ENCODE measurements at regions not wholly inside any gene's neighbourhood (a gene's known extent, or its start where the extent isn't known, plus 50 kb on each side); places are given as distances from the start of the nearest gene placed in this dataset.
"Not testable (repeated sequence)": the region's sequence is repeated elsewhere in the genome, so short reads cannot be mapped to it uniquely, and the experiment has no call there.

DNA sequence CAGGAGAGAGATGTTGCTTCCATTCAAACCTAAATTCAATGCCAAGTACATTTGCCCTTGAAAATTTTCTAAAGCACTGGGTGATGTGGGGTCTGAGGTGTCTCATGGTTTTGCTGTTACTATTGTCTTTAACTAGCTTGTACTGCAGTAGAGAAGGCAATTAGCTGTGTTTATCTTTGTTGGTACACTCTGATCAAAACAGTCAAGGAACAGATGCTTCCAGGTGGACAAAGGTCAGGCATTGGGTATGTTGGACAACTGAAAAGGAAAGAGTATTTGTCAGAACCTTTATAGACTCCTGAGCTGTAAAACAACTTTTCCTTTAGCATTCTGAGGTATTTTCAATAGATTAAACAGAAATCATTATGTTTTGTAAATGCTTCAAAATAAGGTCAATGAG is 2228.7 kb upstream of the WWC1 start:
- no peak for DNase-seq

- no peak for DNase-seq
Observed at GRCh38 chr5:166063261-166063660, 2228.2 kb upstream of the WWC1 start.

DNA sequence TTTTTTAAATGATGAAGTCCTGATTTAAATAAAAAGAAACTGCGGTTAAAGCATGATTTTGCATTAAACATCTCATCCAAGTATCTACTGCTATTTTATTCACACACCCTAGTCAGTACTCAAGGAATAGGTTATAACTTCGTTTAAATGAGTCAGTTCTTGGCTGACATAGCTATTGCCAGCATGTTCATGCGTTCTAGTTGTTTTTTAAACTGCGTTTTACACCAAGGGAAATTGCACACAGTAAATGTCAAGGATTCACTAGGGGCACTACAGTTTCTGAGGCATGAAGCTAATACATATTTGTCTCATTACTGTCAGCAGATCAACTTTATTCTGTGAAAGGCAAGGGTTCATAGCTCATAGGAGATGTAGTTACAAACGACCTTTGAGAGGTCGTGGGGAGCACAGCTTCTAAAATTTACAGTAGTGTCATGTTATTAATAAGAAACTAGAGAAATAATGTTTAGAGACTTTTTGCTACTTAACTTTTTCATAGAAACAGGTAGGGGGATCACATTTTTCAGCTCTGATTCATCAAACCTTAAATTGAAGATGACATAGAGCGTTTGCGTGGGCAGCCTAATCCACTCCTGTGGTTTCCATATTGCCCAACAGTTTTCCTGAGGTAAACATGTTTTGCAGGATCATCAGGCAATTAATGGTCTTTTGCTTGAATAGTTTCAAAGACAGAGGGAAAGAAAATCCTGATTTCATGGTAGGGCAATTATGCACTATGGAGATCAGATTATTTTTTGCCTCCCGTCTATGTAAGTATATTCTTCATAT is 2222.7 kb upstream of the WWC1 start:
- DNase-seq = no peak

GRCh38 chr5:166073901-166074581 is 2217.4 kb upstream of the WWC1 start:
- DNase-seq = no peak

- DNase-seq = no peak
Observed at GRCh38 chr5:166074582-166075481, 2216.6 kb upstream of the WWC1 start.

DNA sequence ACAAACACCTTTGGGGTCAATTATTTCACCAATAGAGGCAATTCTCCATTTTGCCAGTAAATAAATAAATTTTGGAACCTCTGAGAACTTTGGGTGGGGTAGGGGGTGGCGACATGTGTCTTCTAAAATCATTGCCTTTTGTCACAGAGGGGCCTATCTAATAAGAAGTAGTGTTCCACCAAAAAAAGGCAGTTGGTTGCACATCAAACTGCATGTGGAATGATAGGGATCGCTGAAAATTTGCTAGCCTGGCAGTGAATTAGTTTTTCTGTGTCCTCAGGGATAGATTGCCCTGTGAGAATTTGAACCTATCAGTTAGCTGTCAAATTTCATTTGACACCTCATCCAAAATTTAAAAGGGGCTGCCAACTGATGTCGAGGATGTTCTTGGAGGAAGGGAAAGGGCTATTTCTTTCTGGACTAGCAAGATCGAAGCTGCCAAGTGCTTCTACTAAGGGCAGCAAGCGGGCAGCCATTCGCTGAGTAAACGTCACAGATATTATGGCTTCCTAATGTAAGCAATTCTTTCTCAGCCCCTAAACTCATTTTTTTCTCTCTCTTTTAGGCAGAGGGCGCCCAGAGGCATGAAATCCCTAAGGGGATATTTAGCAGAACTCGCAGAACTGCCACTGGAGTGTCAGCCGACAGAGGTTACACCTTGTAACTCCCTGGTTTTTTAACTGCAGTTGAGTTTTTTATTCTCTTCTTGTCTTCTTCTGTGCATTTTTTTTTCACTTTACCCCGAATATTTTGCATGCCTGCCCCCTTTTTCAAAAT is 2208.1 kb upstream of the WWC1 start:
- no peak for DNase-seq

DNA sequence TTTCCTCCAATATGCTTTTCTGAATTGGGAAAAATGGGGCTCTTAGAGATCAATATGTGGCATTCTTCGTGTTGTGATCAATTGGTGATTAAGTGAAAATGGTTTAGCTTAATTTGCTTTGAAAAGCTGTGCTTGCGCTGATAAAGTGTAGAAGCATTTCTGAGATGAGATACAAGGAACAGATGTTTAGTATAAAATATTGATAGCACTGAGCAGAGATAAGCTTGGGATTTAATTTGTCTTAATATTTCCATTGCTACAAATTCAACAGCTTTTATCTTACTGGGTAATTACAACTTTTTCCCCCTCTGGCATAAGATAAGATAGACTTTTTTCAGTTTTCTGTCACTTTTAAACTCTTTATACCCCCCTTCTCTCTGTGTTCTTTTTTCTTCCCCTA is 2204.9 kb upstream of the WWC1 start:
- DNase-seq = no peak

DNA sequence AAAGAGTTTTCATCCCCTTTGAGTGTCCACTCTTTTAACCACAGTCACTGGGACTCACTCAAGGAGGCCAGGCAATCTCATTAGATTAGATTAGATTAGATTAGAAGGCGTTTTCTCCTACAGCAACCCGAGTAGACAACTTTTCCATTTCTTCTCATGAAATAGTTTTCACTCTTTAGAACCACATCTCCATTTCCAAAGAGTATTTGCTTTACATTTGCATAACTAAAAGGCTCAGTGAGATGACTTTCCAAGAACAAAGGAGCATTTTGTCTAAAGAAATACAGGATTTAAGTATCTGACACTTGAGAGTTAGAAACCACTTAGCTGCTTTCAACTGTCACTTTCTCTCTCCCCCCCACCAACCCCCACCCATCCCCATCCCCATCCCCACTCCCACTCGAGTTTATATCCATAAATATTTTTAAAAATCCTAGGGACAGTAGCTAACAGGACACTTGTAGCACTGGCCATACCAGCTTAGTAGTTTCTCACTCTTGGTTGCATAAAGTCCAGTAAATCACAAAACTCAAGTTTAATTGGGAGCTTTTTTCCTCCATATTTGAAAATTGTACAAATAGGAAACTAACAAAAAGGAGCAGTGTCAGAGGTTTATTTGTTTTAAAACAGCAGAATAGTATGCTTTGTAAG is 2202.9 kb upstream of the WWC1 start:
- DNase-seq = no peak

DNA sequence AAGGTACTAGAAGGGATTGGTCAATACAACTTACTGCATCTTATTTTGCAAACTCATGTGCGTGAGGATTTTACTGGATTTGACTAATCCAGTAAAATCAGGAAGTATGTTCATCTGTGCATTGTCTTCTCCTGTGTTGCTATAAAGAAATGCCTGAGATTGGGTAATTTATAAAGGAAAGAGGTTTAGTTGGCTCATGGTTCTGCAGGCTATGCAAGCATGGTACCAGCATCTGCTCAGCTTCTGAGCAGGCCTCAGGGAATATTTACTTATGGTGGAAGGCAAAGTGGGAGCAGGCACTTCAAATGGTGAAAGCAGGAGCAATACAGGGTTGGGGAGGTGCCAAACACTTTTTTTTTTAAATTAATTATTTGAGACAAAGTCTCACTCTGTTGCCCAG is 2199.5 kb upstream of the WWC1 start:
- no peak for DNase-seq

DNA sequence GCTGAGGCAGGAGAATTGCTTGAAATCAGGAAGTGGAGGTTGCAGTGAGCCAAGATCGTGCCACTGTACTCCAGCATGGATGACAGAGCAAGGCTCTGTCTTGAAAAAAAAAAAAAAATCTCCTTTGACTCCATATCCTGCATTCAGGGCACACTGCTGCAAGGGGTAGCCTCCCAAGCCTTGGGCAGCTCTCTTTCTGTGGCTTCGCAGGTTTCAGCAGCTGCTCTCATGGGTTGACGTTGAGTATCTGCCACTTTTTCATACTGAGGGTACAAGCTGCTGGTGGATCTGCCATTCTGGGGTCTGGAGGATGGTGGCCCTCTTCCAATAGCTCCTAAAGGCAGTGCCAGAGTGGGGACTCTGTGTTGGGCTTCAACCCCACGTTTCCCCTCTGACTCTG is 2198.1 kb upstream of the WWC1 start:
- DNase-seq = no peak

DNA sequence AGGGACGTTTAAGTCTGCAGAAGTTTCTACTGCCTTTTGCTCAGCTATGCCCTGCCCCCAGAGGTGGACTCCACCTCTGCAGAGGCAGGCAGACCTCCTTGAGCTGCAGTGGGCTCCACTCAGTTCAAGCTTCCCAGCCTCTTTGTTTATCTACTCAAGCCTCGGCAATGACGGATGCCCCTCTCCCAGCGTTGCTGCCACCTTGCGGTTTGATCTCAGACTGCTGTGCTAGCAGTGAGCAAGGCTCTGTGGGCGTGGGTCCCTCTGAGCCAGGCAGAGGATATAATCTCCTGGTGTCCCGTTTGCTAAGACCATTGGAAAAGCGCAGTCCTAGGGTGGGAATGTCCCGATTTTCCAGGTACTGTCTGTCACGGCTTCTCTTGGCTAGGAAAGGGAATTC is 2188.5 kb upstream of the WWC1 start:
- DNase-seq = no peak

DNA sequence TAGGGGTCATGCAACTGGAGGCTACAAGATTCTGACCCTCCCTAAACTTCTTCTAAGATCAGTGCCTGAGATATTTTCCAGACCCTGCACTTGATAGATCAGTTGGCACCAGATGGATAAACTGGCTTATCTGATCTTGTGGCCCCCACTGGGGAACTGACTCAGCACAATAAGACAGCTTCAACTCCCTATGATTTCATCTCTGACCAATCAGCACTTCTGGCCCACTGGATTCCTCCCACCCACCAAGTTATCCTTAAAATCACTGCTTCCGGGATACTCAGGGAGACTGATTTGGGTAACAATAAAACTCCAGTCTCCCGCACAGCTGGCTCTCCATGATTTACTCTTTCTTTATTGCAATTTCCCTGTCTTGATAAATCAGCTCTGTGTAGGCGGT is 2180.4 kb upstream of the WWC1 start:
- no peak for DNase-seq

DNA sequence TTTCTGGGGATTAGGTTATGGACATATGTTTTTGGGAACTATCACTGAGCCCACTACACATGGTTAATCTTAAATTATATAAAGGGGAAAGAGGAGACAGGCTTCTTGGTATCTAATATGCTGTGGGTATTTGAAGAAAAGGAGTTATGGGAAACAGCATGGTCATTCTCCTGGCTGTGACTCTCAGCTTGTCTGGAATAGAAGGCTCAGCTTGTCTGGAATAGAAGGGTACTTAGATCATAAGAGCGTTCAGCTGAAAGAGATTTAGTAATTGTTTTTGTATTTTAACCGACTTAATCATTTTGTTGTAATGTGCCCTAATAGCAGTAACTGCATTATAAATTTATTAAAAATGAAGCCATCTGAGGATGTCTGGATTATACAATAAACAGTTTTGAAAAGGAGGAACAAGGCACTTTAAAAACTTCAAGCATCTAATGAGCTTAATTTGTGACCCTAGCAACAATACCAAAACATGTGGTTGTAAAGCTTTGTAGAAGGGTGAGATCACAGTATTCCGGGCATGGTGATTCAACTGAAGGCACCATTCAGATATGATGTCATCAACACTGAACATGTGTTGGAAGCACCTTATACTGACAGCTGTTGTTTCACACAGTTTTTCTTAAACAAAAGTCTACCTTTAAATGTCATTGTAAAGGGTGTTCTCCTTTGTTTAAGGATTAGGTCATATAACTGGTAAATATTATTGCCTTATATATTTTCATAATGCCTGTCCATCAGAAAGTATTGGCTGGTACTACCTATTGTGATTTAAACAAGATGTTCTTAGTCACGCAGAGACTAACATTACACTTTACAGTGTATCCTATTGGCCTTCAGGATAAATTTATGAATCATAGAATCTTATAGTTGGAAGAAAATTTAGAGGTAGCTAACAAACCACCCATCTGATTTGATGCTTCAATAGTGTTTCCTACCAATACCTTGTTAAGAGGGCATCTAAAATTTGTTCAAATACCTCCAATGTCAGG is 2174.1 kb upstream of the WWC1 start:
- no peak for DNase-seq

DNA sequence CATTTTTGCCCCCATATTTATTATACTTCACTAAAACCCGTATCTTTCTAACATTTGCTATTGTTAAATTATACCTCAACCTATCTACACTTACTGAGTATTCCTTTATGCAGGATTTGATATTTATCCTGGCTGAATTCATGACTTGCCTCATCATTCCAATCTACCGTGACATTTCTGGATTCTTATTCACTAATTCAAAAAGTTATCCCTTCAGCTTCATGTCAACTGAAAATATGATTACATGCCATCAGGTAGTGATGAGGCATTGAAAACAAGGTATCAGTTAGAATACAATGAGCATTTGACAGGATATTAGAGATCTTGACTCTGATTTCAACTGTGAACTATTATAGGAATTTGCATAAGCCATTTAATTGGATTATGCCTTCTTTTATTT is 2171.9 kb upstream of the WWC1 start:
- DNase-seq = no peak

- no peak for DNase-seq
Observed at GRCh38 chr5:166123717-166124116, 2167.7 kb upstream of the WWC1 start.

DNA sequence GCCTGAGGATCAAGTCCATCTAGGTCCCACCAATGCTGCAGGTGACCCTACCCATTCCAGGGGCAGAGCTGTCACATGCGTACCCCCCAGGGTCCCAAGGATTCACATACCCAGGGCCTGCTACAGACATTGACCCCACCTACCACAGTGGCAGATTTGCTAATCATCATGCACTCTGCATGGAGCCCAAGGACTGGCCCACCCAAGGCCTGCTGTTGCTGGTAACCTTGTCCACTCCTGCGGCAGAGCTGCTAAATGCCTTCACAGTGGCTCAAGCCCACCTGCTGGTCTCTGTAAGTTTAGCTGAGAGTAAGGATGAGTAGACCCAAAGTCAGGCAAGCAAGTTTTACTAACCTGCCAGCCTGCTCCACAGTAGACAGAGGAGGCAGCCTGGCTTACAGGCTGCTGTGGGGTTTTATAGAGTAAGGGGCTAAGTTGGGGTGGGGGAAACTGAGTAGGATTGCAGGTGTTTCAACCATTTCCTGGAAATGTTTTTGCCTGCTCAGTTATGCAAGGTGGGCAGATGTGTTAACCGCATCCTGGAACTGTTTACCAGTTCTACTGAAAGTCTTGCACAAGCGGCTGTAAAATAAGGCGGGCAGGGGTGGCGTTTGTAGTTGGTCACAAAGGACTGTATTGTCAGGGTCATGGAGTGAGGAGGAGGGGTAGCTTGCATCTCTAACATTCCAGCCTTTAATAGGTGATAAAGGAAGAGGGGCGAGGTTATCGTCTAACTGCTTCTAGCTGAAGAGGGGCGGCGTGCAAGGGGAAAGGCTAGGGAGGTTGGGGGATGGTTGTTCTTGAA is 2163.5 kb upstream of the WWC1 start:
- no peak for DNase-seq

GRCh38 chr5:166145107-166145506 is 2146.3 kb upstream of the WWC1 start:
- not testable (repeated sequence) for DNase-seq

- DNase-seq = no peak
Observed at GRCh38 chr5:166163996-166164610, 2127.3 kb upstream of the WWC1 start.

DNA sequence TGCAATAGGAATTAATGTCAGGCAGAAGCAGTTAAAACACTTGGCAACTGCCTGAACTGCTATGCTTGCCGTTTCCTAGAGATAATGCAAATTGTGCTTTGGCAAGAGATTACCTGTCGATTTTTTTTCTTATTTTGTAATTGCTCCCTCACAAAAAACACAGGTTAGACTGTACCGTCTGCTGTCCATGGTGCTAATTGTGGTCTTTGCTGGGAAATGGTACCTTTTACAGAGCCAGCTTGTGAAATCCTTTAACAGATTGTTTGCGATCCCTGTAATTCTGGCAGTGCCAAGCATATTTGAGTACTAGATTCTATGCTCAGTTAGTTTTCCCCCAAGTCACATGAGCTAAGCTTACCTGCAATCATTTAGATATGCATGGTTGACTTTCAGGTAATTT is 2125.8 kb upstream of the WWC1 start:
- no peak for DNase-seq

DNA sequence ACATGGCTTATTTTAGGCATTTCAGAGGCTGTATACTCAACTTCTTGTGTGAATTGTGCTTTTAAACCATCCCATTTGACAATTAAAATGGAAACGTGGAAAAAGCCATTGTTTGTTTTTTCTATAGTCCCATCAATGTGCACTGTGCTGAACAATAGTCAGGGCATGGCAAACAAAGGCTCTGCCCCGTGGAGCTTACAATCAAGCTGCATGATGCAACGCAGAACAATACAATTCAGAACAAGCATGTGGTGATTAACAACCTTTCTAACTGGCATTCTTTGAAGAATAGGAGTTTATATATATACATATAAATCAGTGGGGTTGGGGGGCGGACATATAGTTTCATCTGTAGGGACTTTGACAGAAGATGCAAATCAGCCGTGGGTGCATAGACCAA is 2125.4 kb upstream of the WWC1 start:
- DNase-seq = no peak
